ENCODE measurements at regions not wholly inside any gene's neighbourhood (a gene's known extent, or its start where the extent isn't known, plus 50 kb on each side); places are given as distances from the start of the nearest gene placed in this dataset.
A peak's percentile ranks its signal among the peaks of the same experiment; 100 is the strongest.

GRCh38 chr4:54929459-54929858 is 195.9 kb downstream of the KDR start:
- Histone ChIP-seq H3K27ac (no peak overlapping the region), H3K36me3 (no peaks in the 10 kb centered on the region), H3K4me3 (no peak overlapping the region), H3K4me1 (ENCODE audit: low read depth) (no peaks in the 10 kb centered on the region), H3K9me3 (ENCODE audit: low read depth) (no peaks in the 10 kb centered on the region), H3K27me3 (peaks cover 18% of the 10 kb centered on the region)
- TF ChIP-seq CTCF (IDR thresholded peaks at IDR 0.05; ENCODE audit: low read depth, low read length), result no peak
- no peak for DNase-seq (ENCODE audit: low read depth in 1 of 2, low spot score in 1 of 2)

DNA sequence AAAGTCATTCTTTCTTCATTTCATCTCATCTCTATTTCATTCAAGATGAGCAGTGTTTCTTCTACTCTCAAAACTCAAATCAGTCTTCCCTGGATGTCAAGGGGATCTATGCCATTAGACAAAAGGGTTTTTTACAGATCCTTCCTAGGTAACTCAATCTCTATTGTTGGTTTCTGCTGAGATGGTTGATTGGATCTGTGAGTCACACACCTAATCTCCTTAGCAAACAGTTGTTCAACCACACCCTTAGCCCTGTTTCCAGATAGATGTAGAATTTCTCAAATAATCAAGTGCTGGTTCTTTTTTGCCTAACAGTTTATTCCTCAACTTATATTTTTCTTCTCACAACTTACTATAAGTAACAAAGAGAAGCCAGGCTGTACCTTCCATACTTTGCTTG is 200.5 kb downstream of the KDR start:
- no peak for TF ChIP-seq CTCF (IDR thresholded peaks at IDR 0.05; ENCODE audit: low read depth, low read length)
- H3K4me3 ChIP-seq, result no peak overlapping the region
- H3K4me1 ChIP-seq (ENCODE audit: low read depth), result no peaks in the 10 kb centered on the region
- no peaks in the 10 kb centered on the region for H3K9me3 ChIP-seq (ENCODE audit: low read depth)
- H3K27me3 ChIP-seq, result no peaks in the 10 kb centered on the region
- no peaks in the 10 kb centered on the region for H3K36me3 ChIP-seq
- no peak overlapping the region for H3K27ac ChIP-seq
- DNase-seq (ENCODE audit: low read depth in 1 of 2, low spot score in 1 of 2), result no peak

DNA sequence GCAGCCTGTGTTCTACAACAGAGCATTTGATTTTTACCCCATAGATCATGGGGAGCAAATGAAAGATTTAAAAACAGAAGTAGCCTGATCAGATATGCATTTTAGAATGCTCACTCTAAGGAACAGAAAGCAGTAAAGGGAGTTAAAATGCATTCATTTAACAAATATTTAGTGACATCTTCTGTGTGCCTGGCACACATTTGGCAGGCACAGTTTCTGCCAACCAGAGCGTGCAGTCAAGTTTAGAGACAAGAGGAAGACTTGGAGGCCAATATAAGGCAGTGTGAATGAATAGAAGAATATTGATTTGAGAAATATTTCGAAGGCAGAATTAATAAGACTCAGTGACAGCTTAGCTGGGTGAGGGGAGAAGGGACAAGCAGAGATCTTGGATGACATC is 210.1 kb downstream of the KDR start:
- Histone ChIP-seq H3K27ac (no peak overlapping the region), H3K9me3 (ENCODE audit: low read depth) (no peaks in the 10 kb centered on the region), H3K4me3 (no peak overlapping the region), H3K36me3 (no peaks in the 10 kb centered on the region), H3K27me3 (peaks cover 7% of the 10 kb centered on the region), H3K4me1 (ENCODE audit: low read depth) (peaks cover 5% of the 10 kb centered on the region)
- DNase-seq (ENCODE audit: low read depth in 1 of 2, low spot score in 1 of 2), result no peak
- TF ChIP-seq CTCF (IDR thresholded peaks at IDR 0.05; ENCODE audit: low read depth, low read length), result no peak

DNA sequence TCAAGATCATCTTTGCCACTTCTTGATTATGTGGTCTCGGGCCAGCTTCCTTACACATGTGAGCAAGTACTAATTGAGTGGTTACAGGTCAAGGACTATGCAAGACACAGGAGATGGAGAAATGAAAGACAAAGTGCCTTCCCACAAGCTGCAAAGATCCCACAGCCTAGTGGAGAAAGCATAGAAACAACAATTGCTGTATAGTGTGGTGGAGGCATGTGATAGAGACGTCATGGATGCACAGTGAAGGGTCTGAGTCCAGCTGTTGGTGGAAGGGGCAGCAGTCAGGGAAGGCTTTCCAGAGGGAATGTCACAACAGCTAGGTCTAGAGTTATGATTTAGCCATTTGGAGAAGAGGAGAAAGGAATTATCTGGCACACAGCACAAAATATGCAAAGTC is 210.6 kb downstream of the KDR start:
- no peak for DNase-seq (ENCODE audit: low read depth in 1 of 2, low spot score in 1 of 2)
- no peaks in the 10 kb centered on the region for H3K36me3 ChIP-seq
- TF ChIP-seq CTCF (IDR thresholded peaks at IDR 0.05; ENCODE audit: low read depth, low read length), result no peak

GRCh38 chr4:54913751-54914526 is 211.5 kb downstream of the KDR start:
- H3K27ac ChIP-seq, result no peak overlapping the region

More for the DNA sequence above, 210.6 kb downstream of the KDR start:
- Histone ChIP-seq H3K27ac (no peak overlapping the region), H3K4me1 (ENCODE audit: low read depth) (peaks cover 5% of the 10 kb centered on the region), H3K9me3 (ENCODE audit: low read depth) (no peaks in the 10 kb centered on the region), H3K4me3 (no peak overlapping the region), H3K27me3 (peaks cover 7% of the 10 kb centered on the region)

More at GRCh38 chr4:54913751-54914526, 211.5 kb downstream of the KDR start:
- H3K36me3 ChIP-seq, result no peaks in the 10 kb centered on the region
- H3K4me3 ChIP-seq, result no peak overlapping the region
- peaks cover 7% of the 10 kb centered on the region for H3K27me3 ChIP-seq
- H3K9me3 ChIP-seq (ENCODE audit: low read depth), result no peaks in the 10 kb centered on the region
- DNase-seq (ENCODE audit: low read depth in 1 of 2, low spot score in 1 of 2), result peak in 1 of 2 donors; percentile 10
- TF ChIP-seq CTCF (IDR thresholded peaks at IDR 0.05; ENCODE audit: low read depth, low read length), result no peak
- peaks cover 5% of the 10 kb centered on the region for H3K4me1 ChIP-seq (ENCODE audit: low read depth)

Data from cardiac muscle cell (in vitro differentiated cells and primary cell).